HepG2 (cell line): ENCODE measurements at regions not wholly inside any gene's neighbourhood (a gene's known extent, or its start where the extent isn't known, plus 50 kb on each side); places are given as distances from the start of the nearest gene placed in this dataset.

ENCODE experiments used
- ATAC-seq: fragments of 200-7000 bp; cut with Tn5 transposase; 3 replicates; pipeline ENCODE4 v1.9.1; 2020; ENCODE audit warnings: mild to moderate bottlenecking, moderate library complexity
- BruUV-seq: library from RNA; stranded (reverse); fragments of 400-500 nt; replicated peaks from 2 replicates; lab custom pipeline; 2021; lab: Mats Ljungman, UMichigan
- CTCF ChIA-PET: fragments of 300-600 bp; formaldehyde crosslinking; extraction: SDS; loops from one replicate; lab custom pipeline; 2021; ENCODE audit warnings: low total read pairs, inconsistent platforms, low intra/inter-chr PET ratio; lab: Yijun Ruan, JAX
- POLR2A ChIA-PET: fragments of 350-600 bp; sonication (Branson Sonifier 250); formaldehyde crosslinking; loops from one replicate; lab custom pipeline; 2020; ENCODE audit warnings: antibody characterized with exemption, inconsistent platforms; lab: Yijun Ruan, JAX
- DNase-seq: peaks from one replicate; pipeline ENCODE4 v3.0.0-alpha.2; 2015; ENCODE audit warnings: low spot score
- FAIRE-seq: peaks from 3 replicates; lab custom pipeline; 2011; peaks lifted over from hg19 to GRCh38; lab: Jason Lieb, UNC
- H2AFZ ChIP-seq: one replicate; pipeline ENCODE4 v1.6.1; 2011; ENCODE audit warnings: low read length, inconsistent platforms
- H3K27ac ChIP-seq: fragments of 300-600 bp; 3 replicates; pipeline ENCODE4 v1.8.0; 2011; ENCODE audit warnings: mixed run types, mild to moderate bottlenecking, mixed read lengths, low read length, inconsistent platforms; ENCODE audit not compliant: insufficient read depth; ENCODE audit errors: extremely low read length
- H3K27me3 ChIP-seq, 2 experiments: fragments of 200-600 bp in 1 of 2; 2 replicates in 1 of 2; 3 replicates in 1 of 2; pipeline versions ENCODE4 v1.6.0 to v1.8.0; 2011; ENCODE audit warnings: low read length in 2 of 2, mild to moderate bottlenecking in 2 of 2, moderate library complexity in 2 of 2, inconsistent platforms in 1 of 2; ENCODE audit not compliant: insufficient read depth in 2 of 2, control insufficient read depth in 1 of 2
- H3K36me3 ChIP-seq, 2 experiments: fragments of 200-600 bp in 1 of 2; replicated peaks in 1 of 2; 2 replicates in 1 of 2; 3 replicates in 1 of 2; pipeline versions ENCODE4 v1.5.1 to v1.8.0; 2011; ENCODE audit warnings: low read length in 2 of 2, inconsistent platforms in 1 of 2; ENCODE audit not compliant: insufficient read depth in 2 of 2, control insufficient read depth in 1 of 2
- H3K4me1 ChIP-seq: 2 replicates; pipeline ENCODE4 v1.5.1; 2012; ENCODE audit warnings: low read length, inconsistent platforms; ENCODE audit not compliant: insufficient read depth
- H3K4me2 ChIP-seq: 2 replicates; pipeline ENCODE4 v1.6.0; 2011; ENCODE audit warnings: low read depth, low read length, inconsistent platforms
- H3K4me3 ChIP-seq, 3 experiments: fragments of 200-600 bp in 1 of 3; sonication (generic), shearing (Covaris generic) in 1 of 3; replicated peaks in 1 of 3; 2 replicates each; pipeline ENCODE4 v1.5.1; 2011 to 2016; ENCODE audit warnings: low read length in 3 of 3, inconsistent platforms in 2 of 3, low read depth in 2 of 3, mild to moderate bottlenecking in 2 of 3, control low read depth in 1 of 3, mixed read lengths in 1 of 3; ENCODE audit not compliant: insufficient read depth in 1 of 3
- H3K79me2 ChIP-seq: one replicate; pipeline ENCODE4 v1.6.1; 2011; ENCODE audit warnings: low read length, inconsistent platforms; ENCODE audit not compliant: insufficient read depth
- H3K9ac ChIP-seq: 2 replicates; pipeline ENCODE4 v1.6.0; 2011; ENCODE audit warnings: mild to moderate bottlenecking, low read depth, low read length, inconsistent platforms; ENCODE audit not compliant: insufficient read depth
- H3K9me3 ChIP-seq: 2 replicates; pipeline ENCODE4 v1.5.1; 2012; ENCODE audit warnings: mild to moderate bottlenecking, low read length
- H4K20me1 ChIP-seq: 2 replicates; pipeline ENCODE4 v1.6.0; 2011; ENCODE audit warnings: inconsistent platforms, mild to moderate bottlenecking, low read length, moderate library complexity; ENCODE audit not compliant: insufficient read depth
- ASH2L ChIP-seq: fragments of 300-600, 200-600 bp; sonication (generic); IDR thresholded peaks from 2 replicates; pipeline ENCODE4 v1.7.0; 2017; ENCODE audit warnings: low read depth, mild to moderate bottlenecking, moderate library complexity, mixed read lengths, low read length; ENCODE audit not compliant: insufficient read length
- FOXK2 ChIP-seq: fragments of 450-650 bp; IDR thresholded peaks from 2 replicates; pipeline ENCODE4 v1.6.1; 2016
- FOXM1 ChIP-seq: sonication (generic); formaldehyde crosslinking; IDR thresholded peaks from 2 replicates; pipeline ENCODE4 v1.5.0; 2020; ENCODE audit warnings: missing genetic modification reagents
- KLF9 ChIP-seq: IDR thresholded peaks from 2 replicates; pipeline ENCODE4 v1.6.1; 2016; ENCODE audit warnings: low read depth
- RARA ChIP-seq: IDR thresholded peaks from 2 replicates; pipeline ENCODE4 v1.6.1; 2016; ENCODE audit warnings: missing genetic modification reagents, missing compliant biosample characterization
- SKIL ChIP-seq: sonication (generic); formaldehyde crosslinking; IDR thresholded peaks from 2 replicates; pipeline ENCODE4 v1.8.0; 2022; ENCODE audit warnings: missing genetic modification reagents, mild to moderate bottlenecking, moderate library complexity, borderline replicate concordance
- SMARCE1 ChIP-seq: fragments of 450-650 bp; IDR thresholded peaks from 2 replicates; pipeline ENCODE4 v1.6.1; 2017; ENCODE audit warnings: borderline replicate concordance
- ZBTB8A ChIP-seq: sonication (generic); formaldehyde crosslinking; IDR thresholded peaks from 2 replicates; pipeline ENCODE4 v1.4.0; 2020; ENCODE audit warnings: mild to moderate bottlenecking, low read depth, missing genetic modification reagents, borderline replicate concordance
- ZNF446 ChIP-seq: sonication (generic); formaldehyde crosslinking; IDR thresholded peaks from 2 replicates; pipeline ENCODE4 v1.5.0; 2020; ENCODE audit warnings: mild to moderate bottlenecking, missing genetic modification reagents
- ZNF619 ChIP-seq: sonication (generic); formaldehyde crosslinking; IDR thresholded peaks from 2 replicates; pipeline ENCODE4 v1.4.0; 2020; ENCODE audit warnings: mild to moderate bottlenecking, missing genetic modification reagents
- WGBS: methylation state at CpG from one replicate; pipeline ENCODE4 v1.1.6; 2017; ENCODE audit warnings: low lambda C conversion rate; 5-methylcytosine and 5-hydroxymethylcytosine counted together
- in situ Hi-C: cut with HindIII; loops from 2 replicates; pipeline ENCODE4 v1.10.0; 2017; ENCODE audit warnings: low pct_unique_long_range_greater_than_20kb; ENCODE audit not compliant: extremely low pct_ligation_motif_present
- intact Hi-C: fragments of 100-400 bp; cut with micrococcal nuclease; formaldehyde crosslinking; loops from one replicate; pipeline ENCODE4 v1.10.0; 2022; ENCODE audit not compliant: unreplicated experiment
- TF ChIP-seq, protein P1 (sequence below): IDR thresholded peaks from 2 replicates; pipeline ENCODE4 v1.6.1; 2016; ENCODE audit warnings: low read depth
- TF ChIP-seq, protein P2 (sequence below): sonication (generic); formaldehyde crosslinking; IDR thresholded peaks from 2 replicates; pipeline ENCODE4 v1.5.0; 2020; ENCODE audit warnings: missing genetic modification reagents

GRCh38 chr15:98154863-98155262, 194.4 kb downstream of the ARRDC4 start (continued):
- no peak for TF ChIP-seq KLF9

GRCh38 chr15:98155356-98155755, 194.9 kb downstream of the ARRDC4 start:
- H3K4me3 ChIP-seq, result no peak overlapping the region
- no peaks in the 10 kb centered on the region for H4K20me1 ChIP-seq
- H3K4me2 ChIP-seq, result no peak overlapping the region
- intact Hi-C loops (no loop called here), in situ Hi-C loops (no loop called here)
- H2AFZ ChIP-seq, result no peak overlapping the region
- H3K79me2 ChIP-seq, result no peaks in the 10 kb centered on the region
- FAIRE-seq (no peak), DNase-seq (no peak), ATAC-seq (no peak)
- CTCF ChIA-PET, result no interaction called here
- no TSS peak for BruUV-seq
- H3K4me1 ChIP-seq, result no peaks in the 10 kb centered on the region
- H3K9ac ChIP-seq, result no peak overlapping the region
- H3K27ac ChIP-seq, result no peak overlapping the region
- no peak for TF ChIP-seq ZBTB8A (CRISPR knock-in tag)
- no peak for TF ChIP-seq SMARCE1
- no peak for TF ChIP-seq ZNF446 (CRISPR knock-in tag)
- TF ChIP-seq FOXM1 (CRISPR knock-in tag), result no peak
- TF ChIP-seq ZNF619, result no peak
- no peak for TF ChIP-seq ASH2L
- no peak for TF ChIP-seq RARA (CRISPR knock-in tag)
- TF ChIP-seq, protein P1, sequence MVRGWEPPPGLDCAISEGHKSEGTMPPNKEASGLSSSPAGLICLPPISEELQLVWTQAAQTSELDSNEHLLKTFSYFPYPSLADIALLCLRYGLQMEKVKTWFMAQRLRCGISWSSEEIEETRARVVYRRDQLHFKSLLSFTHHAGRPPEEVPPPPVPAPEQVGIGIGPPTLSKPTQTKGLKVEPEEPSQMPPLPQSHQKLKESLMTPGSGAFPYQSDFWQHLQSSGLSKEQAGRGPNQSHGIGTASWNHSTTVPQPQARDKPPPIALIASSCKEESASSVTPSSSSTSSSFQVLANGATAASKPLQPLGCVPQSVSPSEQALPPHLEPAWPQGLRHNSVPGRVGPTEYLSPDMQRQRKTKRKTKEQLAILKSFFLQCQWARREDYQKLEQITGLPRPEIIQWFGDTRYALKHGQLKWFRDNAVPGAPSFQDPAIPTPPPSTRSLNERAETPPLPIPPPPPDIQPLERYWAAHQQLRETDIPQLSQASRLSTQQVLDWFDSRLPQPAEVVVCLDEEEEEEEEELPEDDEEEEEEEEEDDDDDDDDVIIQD (CRISPR knock-in tag), result no peak
- TF ChIP-seq SKIL (CRISPR knock-in tag), result no peak
- TF ChIP-seq, protein P2, sequence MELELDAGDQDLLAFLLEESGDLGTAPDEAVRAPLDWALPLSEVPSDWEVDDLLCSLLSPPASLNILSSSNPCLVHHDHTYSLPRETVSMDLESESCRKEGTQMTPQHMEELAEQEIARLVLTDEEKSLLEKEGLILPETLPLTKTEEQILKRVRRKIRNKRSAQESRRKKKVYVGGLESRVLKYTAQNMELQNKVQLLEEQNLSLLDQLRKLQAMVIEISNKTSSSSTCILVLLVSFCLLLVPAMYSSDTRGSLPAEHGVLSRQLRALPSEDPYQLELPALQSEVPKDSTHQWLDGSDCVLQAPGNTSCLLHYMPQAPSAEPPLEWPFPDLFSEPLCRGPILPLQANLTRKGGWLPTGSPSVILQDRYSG, result no peak
- TF ChIP-seq FOXK2, result no peak
- WGBS, result 27% methylated on average over 1 of the region's 1 CpG
- H3K36me3 ChIP-seq, result no peaks in the 10 kb centered on the region
- no peaks in the 10 kb centered on the region; a peak in 1 of 5 replicates for H3K27me3 ChIP-seq
- POLR2A ChIA-PET, result no interaction called here
- H3K9me3 ChIP-seq, result no peaks in the 10 kb centered on the region
